ENCODE measurements at regions not wholly inside any gene's neighbourhood (a gene's known extent, or its start where the extent isn't known, plus 50 kb on each side); places are given as distances from the start of the nearest gene placed in this dataset.

GRCh38 chr5:75985077-75985476 is 98.1 kb upstream of the SV2C start (continued):
- TF ChIP-seq PRDM15 (CRISPR knock-in tag; IDR thresholded peaks at IDR 0.05), result no peak
- TF ChIP-seq NFYB (IDR thresholded peaks at IDR 0.05; ENCODE audit: insufficient read depth, low read depth, low read length), result no peak
- no peak for TF ChIP-seq RCOR1 (conservative IDR thresholded peaks at IDR 0.05; ENCODE audit: low read depth, low read length)
- TF ChIP-seq SMAD5 (IDR thresholded peaks at IDR 0.05; ENCODE audit: low read depth), result no peak
- no peak for TF ChIP-seq STAT3 (IDR thresholded peaks at IDR 0.05; ENCODE audit: low read depth, low read length)
- no peak for TF ChIP-seq BHLHE40 (IDR thresholded peaks at IDR 0.05; ENCODE audit: borderline replicate concordance in 1 of 2, low read depth in 2 of 2, low read length in 1 of 2)
- no peak for TF ChIP-seq NBN (IDR thresholded peaks at IDR 0.05)
- no peak for TF ChIP-seq NR2F1 (conservative IDR thresholded peaks at IDR 0.05)

- Histone ChIP-seq H4K20me1 (ENCODE audit: control insufficient read depth, insufficient read depth) (no peaks in the 10 kb centered on the region), H3K9ac (ENCODE audit: control insufficient read depth, insufficient read depth, low read length) (no peak overlapping the region), H2AFZ (ENCODE audit: control insufficient read depth, low read depth, low read length) (no peak overlapping the region), H3K36me3 (ENCODE audit: control insufficient read depth in 2 of 2, insufficient read depth in 2 of 2, low read length in 1 of 2) (no peaks in the 10 kb centered on the region), H3K4me2 (ENCODE audit: control insufficient read depth, insufficient read depth) (no peak overlapping the region), H3K9me3 (replicated peaks; ENCODE audit: control insufficient read depth, insufficient read depth, low read length) (no peaks in the 10 kb centered on the region; the same call in 2 of the 3 replicates), H3K27ac (ENCODE audit: control insufficient read depth, insufficient read depth) (no peak overlapping the region), H3K4me1 (ENCODE audit: control insufficient read depth, insufficient read depth, low read length) (no peaks in the 10 kb centered on the region), H3K4me3 (no peak overlapping the region), H3K27me3 (replicated peaks in 1 of 2; ENCODE audit: control insufficient read depth in 2 of 2, insufficient read depth in 2 of 2, low read length in 1 of 2) (no peaks in the 10 kb centered on the region), H3K79me2 (ENCODE audit: control insufficient read depth, insufficient read depth, low read length) (no peaks in the 10 kb centered on the region)
- FAIRE-seq (no peak), DNase-seq (ENCODE audit: low read depth, low spot score) (no peak), ATAC-seq (no peak)
- POLR2A ChIA-PET, result no interaction called here
- CTCF ChIA-PET, result no interaction called here
- in situ Hi-C loops (cut with MboI) (no loop called here), intact Hi-C loops (cut with micrococcal nuclease; ENCODE audit: unreplicated experiment) (no loop called here)
- SMC1A ChIA-PET (ENCODE audit: uncharacterized antibody, unreplicated experiment), result interaction anchor here (1.3 to 1.4 kb wide), 2 partner anchors 10 to 32 kb away, joined by 3 to 4 read pairs; no protein-coding TSS in a partner anchor
- TF ChIP-seq USF2 (IDR thresholded peaks at IDR 0.05; ENCODE audit: borderline replicate concordance, low read depth, low read length) (no peak), CBFB (IDR thresholded peaks at IDR 0.05; ENCODE audit: low read depth) (no peak)
- RAD21 ChIA-PET (ENCODE audit: unreplicated experiment), result interaction anchor here (1.0 kb wide), 1 partner anchor 9 kb away, joined by 3 read pairs; no protein-coding TSS in a partner anchor
- WGBS (ENCODE audit: insufficient coverage, insufficient replicate concordance, low lambda C conversion rate, missing lambda C conversion rate), result 38% methylated on average over 5 of the region's 5 CpGs
- BruUV-seq (replicated peaks), result no TSS peak
These were observed 107.7 kb upstream of the SV2C start for GRCh38 chr5:75975496-75975895.
